RWPE2 (cell line): ENCODE measurements at regions not wholly inside any gene's neighbourhood (a gene's known extent, or its start where the extent isn't known, plus 50 kb on each side); places are given as distances from the start of the nearest gene placed in this dataset.

Experiments
- ATAC-seq: fragments of 200-7000 bp; cut with Tn5 transposase; 3 replicates; pipeline ENCODE4 v1.9.1; 2021; ENCODE audit warnings: low read depth
- DNase-seq: peaks from one replicate; pipeline ENCODE4 v3.0.0-alpha.2; 2020; ENCODE audit warnings: low spot score
- H3K27ac ChIP-seq: fragments of 450-650 bp; 2 replicates; pipeline ENCODE4 v1.5.1; 2017; ENCODE audit warnings: mild to moderate bottlenecking; ENCODE audit not compliant: poor library complexity, severe bottlenecking
- H3K27me3 ChIP-seq: fragments of 250-450 bp; sonication (Bioruptor Pico); 2 replicates; pipeline ENCODE4 v1.5.1; 2021; ENCODE audit warnings: mild to moderate bottlenecking, moderate library complexity; ENCODE audit not compliant: insufficient read depth, poor library complexity, severe bottlenecking
- H3K36me3 ChIP-seq: fragments of 250-450 bp; sonication (Bioruptor Pico); 2 replicates; pipeline ENCODE4 v1.5.1; 2020; ENCODE audit warnings: low read depth, mild to moderate bottlenecking, moderate library complexity
- H3K4me1 ChIP-seq: fragments of 250-450 bp; sonication (Bioruptor Pico); 2 replicates; pipeline ENCODE4 v1.5.1; 2021; ENCODE audit warnings: mild to moderate bottlenecking, moderate library complexity; ENCODE audit not compliant: insufficient read depth, poor library complexity, severe bottlenecking
- H3K4me3 ChIP-seq: fragments of 250-450 bp; sonication (Bioruptor Pico); 2 replicates; pipeline ENCODE4 v1.5.1; 2021; ENCODE audit warnings: mild to moderate bottlenecking, moderate library complexity; ENCODE audit not compliant: severe bottlenecking
- H3K9me3 ChIP-seq: fragments of 250-450 bp; sonication (Bioruptor Pico); 2 replicates; pipeline ENCODE4 v1.5.1; 2021; ENCODE audit warnings: mild to moderate bottlenecking, moderate library complexity; ENCODE audit not compliant: severe bottlenecking
- CTCF ChIP-seq: fragments of 450-650 bp; IDR thresholded peaks from one replicate; pipeline ENCODE4 v1.5.1; 2017; ENCODE audit warnings: mild to moderate bottlenecking, moderate library complexity; ENCODE audit not compliant: poor library complexity, severe bottlenecking

DNA sequence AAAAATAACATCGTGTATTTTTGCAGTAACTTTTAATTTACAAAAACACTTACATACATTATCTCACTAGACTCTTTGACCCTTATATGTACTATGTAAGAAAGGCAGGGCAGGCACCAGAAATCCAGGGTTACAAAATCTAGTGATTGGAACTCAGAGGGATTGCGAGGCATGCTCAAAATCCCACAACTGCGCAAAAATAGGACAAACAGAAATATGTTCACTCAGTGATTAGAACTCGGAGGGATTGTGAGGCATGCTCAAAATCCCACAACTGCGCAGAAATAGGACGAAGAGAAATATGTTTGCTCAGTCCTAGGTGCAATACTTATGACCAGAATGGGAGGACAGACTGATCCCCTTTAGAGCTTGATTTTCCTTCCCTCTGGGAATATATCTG, 79.2 kb upstream of the TGFBR2 start:
- TF ChIP-seq CTCF, result no peak
- no peaks in the 10 kb centered on the region for H3K4me1 ChIP-seq
- H3K36me3 ChIP-seq, result no peaks in the 10 kb centered on the region
- no peak overlapping the region for H3K27ac ChIP-seq
- no peaks in the 10 kb centered on the region for H3K27me3 ChIP-seq
- no peaks in the 10 kb centered on the region for H3K9me3 ChIP-seq
- H3K4me3 ChIP-seq, result no peak overlapping the region
- DNase-seq (no peak), ATAC-seq (no peak)

GRCh38 chr3:30527720-30528119, 78.7 kb upstream of the TGFBR2 start:
- no peaks in the 10 kb centered on the region for H3K9me3 ChIP-seq
- no peak for ATAC-seq
- H3K4me1 ChIP-seq, result no peaks in the 10 kb centered on the region
- TF ChIP-seq CTCF, result no peak
- H3K36me3 ChIP-seq, result no peaks in the 10 kb centered on the region
- no peak overlapping the region for H3K27ac ChIP-seq
- no peaks in the 10 kb centered on the region for H3K27me3 ChIP-seq
- DNase-seq, result no peak
- H3K4me3 ChIP-seq, result no peak overlapping the region

- no peaks in the 10 kb centered on the region for H3K9me3 ChIP-seq
- no peaks in the 10 kb centered on the region for H3K36me3 ChIP-seq
- H3K27ac ChIP-seq, result no peak overlapping the region
- TF ChIP-seq CTCF, result no peak
- no peak overlapping the region for H3K4me3 ChIP-seq
- H3K27me3 ChIP-seq, result no peaks in the 10 kb centered on the region
- DNase-seq (no peak), ATAC-seq (no peak)
- H3K4me1 ChIP-seq, result no peaks in the 10 kb centered on the region
These were observed 76.3 kb upstream of the TGFBR2 start for GRCh38 chr3:30530084-30530483.

GRCh38 chr3:30531017-30531570, 75.3 kb upstream of the TGFBR2 start:
- Histone ChIP-seq H3K9me3 (no peaks in the 10 kb centered on the region), H3K4me1 (no peaks in the 10 kb centered on the region), H3K27me3 (no peaks in the 10 kb centered on the region), H3K36me3 (no peaks in the 10 kb centered on the region), H3K4me3 (no peak overlapping the region), H3K27ac (no peak overlapping the region)
- TF ChIP-seq CTCF, result no peak
- no peak for ATAC-seq
- DNase-seq, result no peak

DNA sequence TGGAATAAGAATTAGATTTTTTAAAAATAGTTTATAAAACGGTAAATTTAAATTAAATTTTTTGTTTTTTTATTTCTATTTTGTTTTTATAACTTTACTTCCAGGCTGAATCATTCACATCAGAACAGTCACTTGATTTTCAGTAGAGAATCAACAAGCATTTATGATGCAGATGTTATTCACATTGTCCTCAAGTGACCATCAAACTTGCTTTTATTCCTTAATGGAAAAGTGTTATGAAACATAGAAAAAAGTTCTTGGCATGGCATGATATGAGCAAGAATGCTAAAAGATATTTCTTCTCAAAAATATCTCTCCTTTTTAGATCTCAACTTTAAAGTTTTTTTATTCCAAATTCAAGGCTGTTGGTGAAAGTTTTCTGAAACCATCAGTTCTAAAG, 70.9 kb upstream of the TGFBR2 start:
- Histone ChIP-seq H3K9me3 (no peaks in the 10 kb centered on the region), H3K27me3 (no peaks in the 10 kb centered on the region), H3K4me3 (no peak overlapping the region), H3K36me3 (no peaks in the 10 kb centered on the region), H3K27ac (no peak overlapping the region), H3K4me1 (peaks cover 24% of the 10 kb centered on the region)
- no peak for ATAC-seq
- DNase-seq, result no peak
- no peak for TF ChIP-seq CTCF
